ENCODE measurements at regions not wholly inside any gene's neighbourhood (a gene's known extent, or its start where the extent isn't known, plus 50 kb on each side); places are given as distances from the start of the nearest gene placed in this dataset.

DNA sequence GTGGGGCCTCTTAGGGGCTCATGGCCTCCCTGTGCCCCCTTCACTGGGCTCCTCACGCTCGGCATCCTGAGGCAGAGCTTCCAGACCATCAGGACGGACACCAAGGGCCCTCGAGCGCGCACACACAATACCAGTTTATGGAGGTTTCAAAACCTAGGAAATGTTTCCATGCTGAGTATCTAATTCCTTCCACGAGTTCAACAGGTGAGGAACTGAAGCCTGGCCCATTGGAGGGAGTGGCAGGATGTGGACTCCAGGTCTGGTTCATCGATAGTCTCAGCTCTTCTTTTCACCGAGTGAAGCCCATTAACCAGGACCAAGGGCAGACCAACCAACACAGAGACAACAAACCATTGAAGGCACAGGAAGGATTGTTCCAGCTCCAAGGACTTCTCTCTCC lies 336.7 kb upstream of the SHH start:
- no peak for TF ChIP-seq POLR2AphosphoS5 (IDR thresholded peaks at IDR 0.05; ENCODE audit: low read depth, low read length)
- TF ChIP-seq POLR2A (IDR thresholded peaks at IDR 0.05; ENCODE audit: low read depth, low read length): no peak

Measured in GM12892 (cell line).